PC-9 (cell line): ENCODE measurements at regions not wholly inside any gene's neighbourhood (a gene's known extent, or its start where the extent isn't known, plus 50 kb on each side); places are given as distances from the start of the nearest gene placed in this dataset.

Experiments used
- BruUV-seq: library from RNA; stranded (reverse); fragments of 400-500 nt; replicated peaks from 2 replicates; lab custom pipeline; 2021; lab: Mats Ljungman, UMichigan
- CTCF ChIA-PET: fragments of 300-600 bp; sonication (Branson Sonifier 250); formaldehyde crosslinking; loops from one replicate; lab custom pipeline; 2022; ENCODE audit warnings: antibody characterized with exemption; lab: Charles Lee
- POLR2A ChIA-PET: fragments of 300-600 bp; sonication (Branson Sonifier 250); formaldehyde crosslinking; loops from one replicate; lab custom pipeline; 2022; ENCODE audit warnings: antibody characterized with exemption; ENCODE audit not compliant: unreplicated experiment; lab: Charles Lee
- DNase-seq, 2 experiments: peaks; one replicate each; pipeline versions ENCODE4 v3.0.0 to v3.0.0-alpha.2; 2015 to 2022; ENCODE audit warnings: mixed read lengths in 1 of 2
- H2AFZ ChIP-seq: fragments of 200-600 bp; sonication (generic); 2 replicates; pipeline ENCODE4 v1.8.1; 2017; ENCODE audit warnings: antibody characterized with exemption
- H3F3A ChIP-seq: fragments of 200-600 bp; sonication (generic); 2 replicates; pipeline ENCODE4 v1.8.1; 2017; ENCODE audit warnings: antibody characterized with exemption, mild to moderate bottlenecking, low read depth; ENCODE audit not compliant: insufficient read depth
- H3K27ac ChIP-seq: fragments of 200-600 bp; sonication (generic); 2 replicates; pipeline ENCODE4 v1.6.1; 2016; ENCODE audit warnings: mixed run types
- H3K27me3 ChIP-seq: fragments of 200-600 bp; sonication (generic); 2 replicates; pipeline ENCODE4 v1.6.1; 2016; ENCODE audit warnings: low read depth, mixed run types; ENCODE audit not compliant: insufficient read depth
- H3K36me3 ChIP-seq: fragments of 200-600 bp; sonication (generic); 2 replicates; pipeline ENCODE4 v1.6.1; 2016; ENCODE audit warnings: low read depth, mixed run types
- H3K4me1 ChIP-seq: fragments of 200-600 bp; sonication (generic); replicated peaks from 2 replicates; pipeline ENCODE4 v1.6.1; 2016; ENCODE audit warnings: mixed run types; ENCODE audit not compliant: insufficient read depth
- H3K4me2 ChIP-seq: fragments of 200-600 bp; sonication (generic); 2 replicates; pipeline ENCODE4 v1.6.1; 2017; ENCODE audit warnings: mixed run types
- H3K4me3 ChIP-seq: fragments of 200-600 bp; sonication (generic); 2 replicates; pipeline ENCODE4 v1.6.1; 2016; ENCODE audit warnings: mixed run types
- H3K79me2 ChIP-seq: fragments of 200-600 bp; sonication (generic); 2 replicates; pipeline ENCODE4 v1.6.1; 2017; ENCODE audit warnings: low read depth, mixed run types
- H3K9me2 ChIP-seq: fragments of 200-600 bp; sonication (generic); 2 replicates; pipeline ENCODE4 v1.8.1; 2017; ENCODE audit warnings: mild to moderate bottlenecking; ENCODE audit not compliant: insufficient read depth
- H3K9me3 ChIP-seq: fragments of 200-600 bp; sonication (generic); 2 replicates; pipeline ENCODE4 v1.8.1; 2016; ENCODE audit warnings: low read depth; ENCODE audit not compliant: insufficient read depth
- H4K20me1 ChIP-seq: fragments of 200-600 bp; sonication (generic); 2 replicates; pipeline ENCODE4 v1.8.1; 2017; ENCODE audit not compliant: insufficient read depth
- CTCF ChIP-seq: fragments of 200-600 bp; sonication (generic); conservative IDR thresholded peaks from 2 replicates; pipeline ENCODE4 v1.6.1; 2017; ENCODE audit warnings: mixed run types, antibody characterized with exemption, mild to moderate bottlenecking, moderate library complexity
- EZH2 ChIP-seq: fragments of 200-600 bp; sonication (generic); IDR thresholded peaks from 2 replicates; pipeline ENCODE4 v1.8.0; 2017; ENCODE audit warnings: antibody characterized with exemption, low read depth
- intact Hi-C: fragments of 100-400 bp; cut with micrococcal nuclease; formaldehyde crosslinking; loops from one replicate; pipeline ENCODE4 v1.10.0; 2022; ENCODE audit not compliant: unreplicated experiment

- no peak for TF ChIP-seq CTCF
- POLR2A ChIA-PET: no interaction called here
- H3K9me3 ChIP-seq: no peaks in the 10 kb centered on the region
- peak in 1 of 2 experiments; percentile 23 for DNase-seq
- no peak overlapping the region for H3K4me3 ChIP-seq
- H3K27me3 ChIP-seq: peaks cover 12% of the 10 kb centered on the region; the same call in 1 of the 2 replicates
- no peak overlapping the region for H3K27ac ChIP-seq
- no peak overlapping the region for H3K4me2 ChIP-seq
- no peaks in the 10 kb centered on the region for H4K20me1 ChIP-seq
- no peaks in the 10 kb centered on the region for H3K79me2 ChIP-seq
- CTCF ChIA-PET: no interaction called here
- no peak overlapping the region for H2AFZ ChIP-seq
- H3F3A ChIP-seq: no peaks in the 10 kb centered on the region
- no peaks in the 10 kb centered on the region for H3K9me2 ChIP-seq
- no peaks in the 10 kb centered on the region for H3K36me3 ChIP-seq
- H3K4me1 ChIP-seq: no peaks in the 10 kb centered on the region
- no TSS peak for BruUV-seq
- intact Hi-C loops: no loop called here
Measured at GRCh38 chr2:118460425-118460824, 372.2 kb downstream of the INSIG2 start.

GRCh38 chr2:118459426-118459825, 371.2 kb downstream of the INSIG2 start:
- no TSS peak for BruUV-seq
- TF ChIP-seq EZH2 (no peak), CTCF (no peak)
- no peaks in the 10 kb centered on the region for H3K79me2 ChIP-seq
- H3K36me3 ChIP-seq: no peaks in the 10 kb centered on the region
- H3K4me2 ChIP-seq: no peak overlapping the region
- no peaks in the 10 kb centered on the region for H3K9me3 ChIP-seq
- CTCF ChIA-PET: no interaction called here
- H2AFZ ChIP-seq: no peak overlapping the region
- no peaks in the 10 kb centered on the region for H3K4me1 ChIP-seq
- peak in 1 of 2 experiments; percentile 29 for DNase-seq
- peaks cover 12% of the 10 kb centered on the region; the same call in 1 of the 2 replicates for H3K27me3 ChIP-seq
- intact Hi-C loops: no loop called here
- POLR2A ChIA-PET: no interaction called here
- no peaks in the 10 kb centered on the region for H3F3A ChIP-seq
- no peaks in the 10 kb centered on the region for H4K20me1 ChIP-seq
- no peaks in the 10 kb centered on the region for H3K9me2 ChIP-seq
- no peak overlapping the region for H3K27ac ChIP-seq
- no peak overlapping the region for H3K4me3 ChIP-seq

- peak in 1 of 2 experiments; percentile 17 for DNase-seq
- H3K79me2 ChIP-seq: no peaks in the 10 kb centered on the region
- H3K4me1 ChIP-seq: no peaks in the 10 kb centered on the region
- no TSS peak for BruUV-seq
- ChIA-PET POLR2A (no interaction called here), CTCF (no interaction called here)
- no peak overlapping the region for H3K4me3 ChIP-seq
- no peaks in the 10 kb centered on the region for H3F3A ChIP-seq
- intact Hi-C loops: no loop called here
- H3K9me2 ChIP-seq: no peaks in the 10 kb centered on the region
- H3K27me3 ChIP-seq: peaks cover 12% of the 10 kb centered on the region; the same call in 1 of the 2 replicates
- no peak overlapping the region for H2AFZ ChIP-seq
- no peaks in the 10 kb centered on the region for H3K9me3 ChIP-seq
- H3K36me3 ChIP-seq: no peaks in the 10 kb centered on the region
- TF ChIP-seq CTCF (no peak), EZH2 (no peak)
- H4K20me1 ChIP-seq: no peaks in the 10 kb centered on the region
- H3K27ac ChIP-seq: no peak overlapping the region
- H3K4me2 ChIP-seq: no peak overlapping the region
Measured at GRCh38 chr2:118457951-118458350, 369.7 kb downstream of the INSIG2 start.
